ENCODE measurements at regions not wholly inside any gene's neighbourhood (a gene's known extent, or its start where the extent isn't known, plus 50 kb on each side); places are given as distances from the start of the nearest gene placed in this dataset.

DNA sequence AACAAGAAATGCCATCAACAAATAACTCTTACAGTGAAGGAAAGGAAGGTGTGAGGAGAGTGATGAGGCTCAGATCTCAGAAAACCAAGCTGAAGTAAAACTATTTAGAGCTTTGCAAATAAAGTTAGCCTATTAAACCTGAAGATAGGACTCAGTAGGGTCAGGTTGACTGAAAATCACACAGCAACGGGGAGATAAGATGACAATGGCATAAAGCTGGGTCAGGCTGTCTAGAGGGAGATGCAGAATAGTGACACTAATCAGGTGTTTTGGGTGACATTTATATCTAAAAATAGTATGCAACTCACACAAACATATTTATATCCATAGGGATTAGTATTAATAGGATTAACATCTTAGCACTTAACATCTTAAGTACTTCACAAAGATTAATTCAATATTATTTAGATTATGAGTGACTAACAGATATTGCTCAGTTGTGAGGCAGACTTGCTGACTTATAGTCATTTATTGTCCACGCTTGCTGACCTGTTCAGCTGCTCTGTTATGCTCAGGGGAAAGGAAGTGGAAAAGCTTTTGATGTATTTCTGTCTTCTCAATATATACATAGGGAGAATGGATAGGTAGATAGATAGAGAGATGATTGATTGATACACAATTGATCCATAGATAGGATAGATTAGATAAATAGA is 130.7 kb upstream of the GUCY1A1 start:
- Histone ChIP-seq H2BK5ac (ENCODE audit: insufficient read length, low read length) (no peak overlapping the region), H3K27me3 (ENCODE audit: insufficient read depth, low read length) (no peaks in the 10 kb centered on the region), H3K27ac (ENCODE audit: insufficient read length, low read depth, low read length) (no peak overlapping the region), H3K56ac (ENCODE audit: insufficient read length, low read depth, low read length) (no peak overlapping the region), H2BK12ac (ENCODE audit: insufficient read length, low read depth, low read length) (no peak overlapping the region), H3K4me2 (ENCODE audit: insufficient read depth, insufficient read length, low read length) (no peak overlapping the region), H3K23ac (ENCODE audit: insufficient read length, low read depth, low read length) (no peak overlapping the region), H3K14ac (ENCODE audit: insufficient read depth, low read length) (no peak overlapping the region), H2BK120ac (ENCODE audit: low read depth, low read length, poor library complexity, severe bottlenecking) (no peak overlapping the region), H3K9ac (ENCODE audit: extremely low read depth, insufficient read length, low read length) (no peak overlapping the region), H3T11ph (ENCODE audit: low read length) (no peak overlapping the region), H3K18ac (ENCODE audit: insufficient read length, low read depth, low read length) (no peak overlapping the region), H4K5ac (ENCODE audit: insufficient read length, low read depth, low read length) (no peak overlapping the region), H2BK20ac (ENCODE audit: low read depth, low read length, poor library complexity, severe bottlenecking) (no peak overlapping the region), H4K20me1 (ENCODE audit: control insufficient read depth, insufficient read depth, insufficient read length) (no peaks in the 10 kb centered on the region), H3K4me1 (ENCODE audit: insufficient read depth, low read length) (no peaks in the 10 kb centered on the region), H3K9me3 (ENCODE audit: control insufficient read depth, low read depth, low read length) (no peaks in the 10 kb centered on the region), H4K8ac (replicated peaks; ENCODE audit: insufficient read length, low read depth, low read length) (no peak overlapping the region), H3K79me2 (ENCODE audit: insufficient read depth, low read length) (no peaks in the 10 kb centered on the region), H2BK15ac (ENCODE audit: low read depth, low read length) (no peak overlapping the region), H3K23me2 (ENCODE audit: insufficient read length, low read depth, low read length, poor library complexity, severe bottlenecking) (no peaks in the 10 kb centered on the region), H2AFZ (ENCODE audit: low read length) (no peak overlapping the region), H2AK5ac (ENCODE audit: insufficient read length, low read length) (no peak overlapping the region), H3K79me1 (ENCODE audit: insufficient read depth, low read depth, low read length, poor library complexity, severe bottlenecking) (no peaks in the 10 kb centered on the region), H4K91ac (ENCODE audit: insufficient read length, low read depth, low read length) (no peak overlapping the region), H3K4ac (ENCODE audit: low read depth, low read length) (no peak overlapping the region)
- Mint-ChIP-seq H3K27ac (no peak overlapping the region), H3K36me3 (ENCODE audit: insufficient read depth in 1 of 3, low read depth in 3 of 3) (no peaks in the 10 kb centered on the region), H3K4me3 (no peak overlapping the region), H3K4me1 (no peaks in the 10 kb centered on the region), H3K27me3 (ENCODE audit: low read depth) (no peaks in the 10 kb centered on the region), H3K9me3 (no peaks in the 10 kb centered on the region)
- DNase-seq, result no peak
- WGBS (ENCODE audit: extremely low coverage, insufficient read length, low lambda C conversion rate), result no CpG with 5 or more reads among the region's 2 CpGs
- TF ChIP-seq, protein P1, sequence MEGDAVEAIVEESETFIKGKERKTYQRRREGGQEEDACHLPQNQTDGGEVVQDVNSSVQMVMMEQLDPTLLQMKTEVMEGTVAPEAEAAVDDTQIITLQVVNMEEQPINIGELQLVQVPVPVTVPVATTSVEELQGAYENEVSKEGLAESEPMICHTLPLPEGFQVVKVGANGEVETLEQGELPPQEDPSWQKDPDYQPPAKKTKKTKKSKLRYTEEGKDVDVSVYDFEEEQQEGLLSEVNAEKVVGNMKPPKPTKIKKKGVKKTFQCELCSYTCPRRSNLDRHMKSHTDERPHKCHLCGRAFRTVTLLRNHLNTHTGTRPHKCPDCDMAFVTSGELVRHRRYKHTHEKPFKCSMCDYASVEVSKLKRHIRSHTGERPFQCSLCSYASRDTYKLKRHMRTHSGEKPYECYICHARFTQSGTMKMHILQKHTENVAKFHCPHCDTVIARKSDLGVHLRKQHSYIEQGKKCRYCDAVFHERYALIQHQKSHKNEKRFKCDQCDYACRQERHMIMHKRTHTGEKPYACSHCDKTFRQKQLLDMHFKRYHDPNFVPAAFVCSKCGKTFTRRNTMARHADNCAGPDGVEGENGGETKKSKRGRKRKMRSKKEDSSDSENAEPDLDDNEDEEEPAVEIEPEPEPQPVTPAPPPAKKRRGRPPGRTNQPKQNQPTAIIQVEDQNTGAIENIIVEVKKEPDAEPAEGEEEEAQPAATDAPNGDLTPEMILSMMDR (conservative IDR thresholded peaks at IDR 0.05), result no peak

Measured in H9 (cell line).